Cardiac fibroblast (primary cell): ENCODE measurements at regions not wholly inside any gene's neighbourhood (a gene's known extent, or its start where the extent isn't known, plus 50 kb on each side); places are given as distances from the start of the nearest gene placed in this dataset.

Experiments
- DNase-seq, 2 donors: peaks; one replicate each; pipeline versions ENCODE4 v3.0.0 to v3.0.0-alpha.2; 2010; ENCODE audit warnings: low read depth in 2 of 2
- H3K4me3 ChIP-seq, 2 donors: replicated peaks in 1 of 2; 1 replicate in 1 of 2; 2 replicates in 1 of 2; pipeline ENCODE4 v1.5.1; 2011; ENCODE audit warnings: low read depth in 2 of 2, low read length in 2 of 2, mild to moderate bottlenecking in 2 of 2, moderate library complexity in 1 of 2
- CTCF ChIP-seq: IDR thresholded peaks from one replicate; pipeline ENCODE4 v1.5.1; 2011; ENCODE audit warnings: low read depth, mild to moderate bottlenecking, low read length, inconsistent platforms

GRCh38 chr3:43997316-43997715, 244.4 kb upstream of the TOPAZ1 start:
- DNase-seq, result peak in 1 of 2 donors; percentile 28
- TF ChIP-seq CTCF, result no peak
- peak overlapping the region; percentile 22 to 77 for H3K4me3 ChIP-seq

- DNase-seq, result peak in 1 of 2 donors; percentile 39
- no peak for TF ChIP-seq CTCF
- peak overlapping the region in 1 of 2 donors; percentile 77 for H3K4me3 ChIP-seq
These were observed 243.8 kb upstream of the TOPAZ1 start for GRCh38 chr3:43997788-43998369.

- no peak for TF ChIP-seq CTCF
- peak overlapping the region; percentile 44 to 77 for H3K4me3 ChIP-seq
- DNase-seq, result no peak
These were observed 243.3 kb upstream of the TOPAZ1 start for GRCh38 chr3:43998370-43998835.

GRCh38 chr3:43998836-43999727, 242.6 kb upstream of the TOPAZ1 start:
- no peak for TF ChIP-seq CTCF
- DNase-seq, result peak; percentile 46 to 69
- peak overlapping the region; percentile 48 to 77 for H3K4me3 ChIP-seq

- no peak for TF ChIP-seq CTCF
- no peak for DNase-seq
- peak overlapping the region; percentile 48 to 77 for H3K4me3 ChIP-seq
These were observed 241.9 kb upstream of the TOPAZ1 start for GRCh38 chr3:43999728-44000319.

- TF ChIP-seq CTCF, result no peak
- DNase-seq, result peak; percentile 19 to 71
- H3K4me3 ChIP-seq, result peak overlapping the region in 1 of 2 donors; percentile 77
These were observed 241.1 kb upstream of the TOPAZ1 start for GRCh38 chr3:44000586-44000985.
